A549 (cell line): ENCODE measurements at regions not wholly inside any gene's neighbourhood (a gene's known extent, or its start where the extent isn't known, plus 50 kb on each side); places are given as distances from the start of the nearest gene placed in this dataset.

Experiments used
- ATAC-seq, 2 experiments: fragments of 200-7000 bp in 1 of 2; fragments of >200 bp in 1 of 2; cut with Nextera tagmentation in 1 of 2; cut with Tn5 transposase in 1 of 2; 3 replicates each; pipeline versions ENCODE4 v1.8.0 to v1.9.1; 2018 to 2020; ENCODE audit warnings: mild to moderate bottlenecking in 1 of 2, moderate library complexity in 1 of 2
- CTCF ChIA-PET: fragments of 300-600 bp; sonication (Branson Sonifier 250); formaldehyde crosslinking; extraction: SDS; loops from one replicate; lab custom pipeline; 2021; ENCODE audit warnings: antibody characterized with exemption, inconsistent platforms; lab: Yijun Ruan, JAX
- POLR2A ChIA-PET: fragments of 350-600 bp; formaldehyde crosslinking; extraction: SDS; loops from one replicate; lab custom pipeline; 2021; ENCODE audit warnings: antibody characterized with exemption, inconsistent platforms; lab: Yijun Ruan, JAX
- DNase-seq, 2 experiments: peaks; one replicate each; pipeline versions ENCODE4 v3.0.0 to v3.0.0-alpha.2; 2011 to 2016; ENCODE audit warnings: low read depth in 1 of 2, low spot score in 1 of 2
- FAIRE-seq: peaks from 2 replicates; lab custom pipeline; 2011; peaks lifted over from hg19 to GRCh38; lab: Jason Lieb, UNC
- H3K27ac ChIP-seq, 2 experiments: fragments of >200 bp; sonication (Bioruptor Twin); formaldehyde crosslinking; 3 replicates each; pipeline ENCODE4 v1.5.1; 2016 to 2017
- H3K4me1 ChIP-seq: fragments of >200 bp; sonication (Bioruptor Twin); formaldehyde crosslinking; 3 replicates; pipeline ENCODE4 v1.6.1; 2016
- H3K4me2 ChIP-seq: fragments of >200 bp; sonication (Bioruptor Twin); formaldehyde crosslinking; 3 replicates; pipeline ENCODE4 v1.6.1; 2016
- H3K4me3 ChIP-seq: fragments of >200 bp; sonication (Bioruptor Twin); formaldehyde crosslinking; 3 replicates; pipeline ENCODE4 v1.5.1; 2016
- H3K9me3 ChIP-seq: fragments of >200 bp; sonication (Bioruptor Twin); formaldehyde crosslinking; 3 replicates; pipeline ENCODE4 v1.6.1; 2016
- ATOH8 ChIP-seq: fragments of 250-450 bp; sonication (Bioruptor Pico); IDR thresholded peaks from 2 replicates; pipeline ENCODE4 v1.5.0; 2020; ENCODE audit warnings: low read depth, mild to moderate bottlenecking, moderate library complexity
- BCL3 ChIP-seq: fragments of >200 bp; sonication (Bioruptor Twin); formaldehyde crosslinking; IDR thresholded peaks from 3 replicates; pipeline ENCODE4 v1.6.1; 2016
- CBX2 ChIP-seq: fragments of 200-600 bp; sonication (generic); IDR thresholded peaks from 2 replicates; pipeline ENCODE4 v1.6.1; 2016; ENCODE audit warnings: low read depth, mild to moderate bottlenecking, borderline replicate concordance
- CBX8 ChIP-seq: fragments of 200-600 bp; sonication (generic); IDR thresholded peaks from 2 replicates; pipeline ENCODE4 v1.6.1; 2016
- CHD2 ChIP-seq: fragments of 150-350 bp; IDR thresholded peaks from 2 replicates; pipeline ENCODE4 v1.6.1; 2014; ENCODE audit warnings: low read length; ENCODE audit not compliant: partially characterized antibody
- CTCF ChIP-seq: fragments of >200 bp; sonication (Bioruptor Twin); formaldehyde crosslinking; IDR thresholded peaks from 3 replicates; pipeline ENCODE4 v1.5.1; 2016
- EHF ChIP-seq: fragments of 250-450 bp; sonication (Bioruptor Pico); IDR thresholded peaks from 2 replicates; pipeline ENCODE4 v1.5.0; 2020; ENCODE audit warnings: mild to moderate bottlenecking
- EHMT2 ChIP-seq: fragments of 200-600 bp; sonication (generic); IDR thresholded peaks from 2 replicates; pipeline ENCODE4 v1.6.1; 2016; ENCODE audit warnings: antibody characterized with exemption, low read depth, mild to moderate bottlenecking, moderate library complexity
- FOSB ChIP-seq: fragments of 250-450 bp; sonication (Bioruptor Pico); IDR thresholded peaks from 2 replicates; pipeline ENCODE4 v1.5.0; 2020; ENCODE audit warnings: mild to moderate bottlenecking, moderate library complexity
- FOSL2 ChIP-seq, 2 experiments: fragments of 450-650 bp in 1 of 2; fragments of >200 bp in 1 of 2; sonication (Bioruptor Twin) in 1 of 2; formaldehyde crosslinking; IDR thresholded peaks; 2 replicates each; pipeline versions ENCODE4 v1.5.0 to v1.6.1; 2016 to 2020; ENCODE audit warnings: mild to moderate bottlenecking in 1 of 2, moderate library complexity in 1 of 2
- FOXS1 ChIP-seq: fragments of 250-450 bp; sonication (Bioruptor Pico); IDR thresholded peaks from 2 replicates; pipeline ENCODE4 v1.5.0; 2020; ENCODE audit warnings: mild to moderate bottlenecking, moderate library complexity
- HES2 ChIP-seq: fragments of >200 bp; sonication (Bioruptor Twin); formaldehyde crosslinking; IDR thresholded peaks from 2 replicates; pipeline ENCODE4 v1.6.1; 2016
- HOXB5 ChIP-seq: fragments of 250-450 bp; sonication (Bioruptor Pico); IDR thresholded peaks from 2 replicates; pipeline ENCODE4 v1.5.0; 2020; ENCODE audit warnings: mild to moderate bottlenecking, moderate library complexity
- JUN ChIP-seq, 2 experiments: fragments of >200 bp; sonication (Bioruptor Twin); formaldehyde crosslinking; IDR thresholded peaks; 2 replicates in 1 of 2; 3 replicates in 1 of 2; pipeline ENCODE4 v1.6.1; 2016 to 2017
- KDM1A ChIP-seq: fragments of 200-600 bp; sonication (generic); IDR thresholded peaks from 2 replicates; pipeline ENCODE4 v1.6.1; 2016; ENCODE audit warnings: low read depth, mild to moderate bottlenecking
- KDM5A ChIP-seq: fragments of 200-600 bp; sonication (generic); IDR thresholded peaks from 2 replicates; pipeline ENCODE4 v1.6.1; 2016; ENCODE audit warnings: antibody characterized with exemption, mild to moderate bottlenecking
- NFE2L2 ChIP-seq: fragments of 150-350 bp; conservative IDR thresholded peaks from 2 replicates; pipeline ENCODE4 v1.6.1; 2014; ENCODE audit warnings: low read length
- NPAS2 ChIP-seq: fragments of 250-450 bp; sonication (Bioruptor Pico); IDR thresholded peaks from 2 replicates; pipeline ENCODE4 v1.8.0; 2022; ENCODE audit warnings: mild to moderate bottlenecking, moderate library complexity, borderline replicate concordance
- NR3C1 ChIP-seq: fragments of >200 bp; sonication (Bioruptor Twin); formaldehyde crosslinking; IDR thresholded peaks from 3 replicates; pipeline ENCODE4 v1.6.1; 2017
- PHF8 ChIP-seq: fragments of 200-600 bp; sonication (generic); IDR thresholded peaks from 2 replicates; pipeline ENCODE4 v1.6.1; 2016; ENCODE audit warnings: low read depth, mild to moderate bottlenecking, antibody characterized with exemption, moderate library complexity, borderline replicate concordance
- POLR2A ChIP-seq: IDR thresholded peaks from 2 replicates; pipeline ENCODE4 v1.6.1; 2012; ENCODE audit warnings: mild to moderate bottlenecking, low read length
- POLR2AphosphoS2 ChIP-seq: conservative IDR thresholded peaks from 2 replicates; pipeline ENCODE4 v1.6.1; 2012; ENCODE audit warnings: low read length, improper control_type of control experiment, inconsistent platforms
- RAD21 ChIP-seq, 2 experiments: fragments of >200 bp in 1 of 2; sonication (Bioruptor Twin) in 1 of 2; formaldehyde crosslinking in 1 of 2; IDR thresholded peaks in 1 of 2; conservative IDR thresholded peaks in 1 of 2; 2 replicates in 1 of 2; 3 replicates in 1 of 2; pipeline ENCODE4 v1.6.1; 2012 to 2018; ENCODE audit warnings: inconsistent platforms in 1 of 2
- RARB ChIP-seq: fragments of 250-450 bp; sonication (Bioruptor Pico); IDR thresholded peaks from 2 replicates; pipeline ENCODE4 v1.8.0; 2021; ENCODE audit warnings: mild to moderate bottlenecking, moderate library complexity
- SMC3 ChIP-seq: fragments of >200 bp; sonication (Bioruptor Twin); formaldehyde crosslinking; IDR thresholded peaks from 3 replicates; pipeline ENCODE4 v1.6.1; 2018; ENCODE audit warnings: inconsistent platforms
- TP53 ChIP-seq: fragments of 250-450 bp; sonication (Bioruptor Pico); IDR thresholded peaks from 2 replicates; pipeline ENCODE4 v1.5.0; 2021; ENCODE audit warnings: mild to moderate bottlenecking, moderate library complexity
- ZSCAN20 ChIP-seq: fragments of 250-450 bp; sonication (Bioruptor Pico); IDR thresholded peaks from 2 replicates; pipeline ENCODE4 v1.8.0; 2022; ENCODE audit warnings: mild to moderate bottlenecking, moderate library complexity
- WGBS: methylation state at CpG from one replicate; pipeline ENCODE4 v1.1.6; 2017; ENCODE audit errors: missing lambda C conversion rate; 5-methylcytosine and 5-hydroxymethylcytosine counted together
- TF ChIP-seq, protein P1 (sequence below): fragments of 450-650 bp; IDR thresholded peaks from 2 replicates; pipeline ENCODE4 v1.6.1; 2014; ENCODE audit warnings: antibody characterized with exemption
- TF ChIP-seq, protein P2 (sequence below): IDR thresholded peaks from 2 replicates; pipeline ENCODE4 v1.6.1; 2012
- TF ChIP-seq, protein P3 (sequence below): IDR thresholded peaks from 2 replicates; pipeline ENCODE4 v1.6.1; 2012; ENCODE audit warnings: low read depth, borderline replicate concordance

- no peak for TF ChIP-seq CBX2
- no peak for TF ChIP-seq FOSL2 (IDR thresholded peaks at IDR 0.05)
- TF ChIP-seq FOSL2 (CRISPR knock-in tag; IDR thresholded peaks at IDR 0.05), result no peak
- no peak for TF ChIP-seq ZSCAN20 (CRISPR knock-in tag)
- TF ChIP-seq EHF (CRISPR knock-in tag), result no peak
- no peak for TF ChIP-seq RARB (CRISPR knock-in tag)
- no peak for TF ChIP-seq NFE2L2
- TF ChIP-seq, all 56 proteins: peak for 0
Measured at GRCh38 chr4:4918067-4918466, 58.6 kb downstream of the MSX1 start (continued).

- DNase-seq, result no peak
- ATAC-seq, result no peak
- CTCF ChIA-PET, result no interaction called here
Measured at GRCh38 chr4:4919927-4920326, 60.5 kb downstream of the MSX1 start.

GRCh38 chr4:4921077-4921476 lies 61.6 kb downstream of the MSX1 start:
- H3K4me2 ChIP-seq, result no peak overlapping the region
- no peaks in the 10 kb centered on the region for H3K9me3 ChIP-seq
- no peak for FAIRE-seq
- no peak overlapping the region for H3K4me3 ChIP-seq
- 50% methylated on average over 2 of the region's 2 CpGs for WGBS
- TF ChIP-seq TP53 (CRISPR knock-in tag) (no peak), EHMT2 (no peak), RAD21 (conservative IDR thresholded peaks at IDR 0.05 in 1 of 2, IDR thresholded peaks at IDR 0.05 in 1 of 2) (no peak), PHF8 (no peak), FOSB (CRISPR knock-in tag) (no peak), CBX8 (no peak), CHD2 (no peak), KDM5A (no peak), RARB (CRISPR knock-in tag) (no peak), NPAS2 (CRISPR knock-in tag) (no peak), SMC3 (no peak), POLR2A (no peak), BCL3 (no peak), ATOH8 (CRISPR knock-in tag) (no peak), KDM1A (no peak)
- TF ChIP-seq, protein P1, sequence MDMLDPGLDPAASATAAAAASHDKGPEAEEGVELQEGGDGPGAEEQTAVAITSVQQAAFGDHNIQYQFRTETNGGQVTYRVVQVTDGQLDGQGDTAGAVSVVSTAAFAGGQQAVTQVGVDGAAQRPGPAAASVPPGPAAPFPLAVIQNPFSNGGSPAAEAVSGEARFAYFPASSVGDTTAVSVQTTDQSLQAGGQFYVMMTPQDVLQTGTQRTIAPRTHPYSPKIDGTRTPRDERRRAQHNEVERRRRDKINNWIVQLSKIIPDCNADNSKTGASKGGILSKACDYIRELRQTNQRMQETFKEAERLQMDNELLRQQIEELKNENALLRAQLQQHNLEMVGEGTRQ, result no peak
- TF ChIP-seq, protein P2, sequence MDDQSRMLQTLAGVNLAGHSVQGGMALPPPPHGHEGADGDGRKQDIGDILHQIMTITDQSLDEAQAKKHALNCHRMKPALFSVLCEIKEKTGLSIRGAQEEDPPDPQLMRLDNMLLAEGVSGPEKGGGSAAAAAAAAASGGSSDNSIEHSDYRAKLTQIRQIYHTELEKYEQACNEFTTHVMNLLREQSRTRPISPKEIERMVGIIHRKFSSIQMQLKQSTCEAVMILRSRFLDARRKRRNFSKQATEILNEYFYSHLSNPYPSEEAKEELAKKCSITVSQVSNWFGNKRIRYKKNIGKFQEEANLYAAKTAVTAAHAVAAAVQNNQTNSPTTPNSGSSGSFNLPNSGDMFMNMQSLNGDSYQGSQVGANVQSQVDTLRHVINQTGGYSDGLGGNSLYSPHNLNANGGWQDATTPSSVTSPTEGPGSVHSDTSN, result no peak
- TF ChIP-seq, protein P3, sequence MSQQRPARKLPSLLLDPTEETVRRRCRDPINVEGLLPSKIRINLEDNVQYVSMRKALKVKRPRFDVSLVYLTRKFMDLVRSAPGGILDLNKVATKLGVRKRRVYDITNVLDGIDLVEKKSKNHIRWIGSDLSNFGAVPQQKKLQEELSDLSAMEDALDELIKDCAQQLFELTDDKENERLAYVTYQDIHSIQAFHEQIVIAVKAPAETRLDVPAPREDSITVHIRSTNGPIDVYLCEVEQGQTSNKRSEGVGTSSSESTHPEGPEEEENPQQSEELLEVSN, result no peak
- TF ChIP-seq, all 56 proteins: peak for 0
- H3K27ac ChIP-seq, result no peak overlapping the region
- POLR2A ChIA-PET, result no interaction called here
- CTCF ChIA-PET, result no interaction called here
- no peak for DNase-seq
- no peaks in the 10 kb centered on the region for H3K4me1 ChIP-seq
- ATAC-seq, result no peak

More at GRCh38 chr4:4919927-4920326, 60.5 kb downstream of the MSX1 start:
- WGBS, result 23% methylated on average over 3 of the region's 11 CpGs
- Histone ChIP-seq H3K4me3 (no peak overlapping the region), H3K9me3 (no peaks in the 10 kb centered on the region), H3K4me2 (no peak overlapping the region), H3K27ac (no peak overlapping the region), H3K4me1 (no peaks in the 10 kb centered on the region)
- TF ChIP-seq HOXB5 (CRISPR knock-in tag) (no peak), CBX8 (no peak), CTCF (no peak), FOXS1 (CRISPR knock-in tag) (no peak), JUN (IDR thresholded peaks at IDR 0.05) (no peak), NR3C1 (no peak), POLR2AphosphoS2 (no peak), KDM5A (no peak), HES2 (no peak), PHF8 (no peak), EHF (CRISPR knock-in tag) (no peak)
- POLR2A ChIA-PET, result no interaction called here
- FAIRE-seq, result no peak
